HG03432 (cell line): ENCODE measurements at regions not wholly inside any gene's neighbourhood (a gene's known extent, or its start where the extent isn't known, plus 50 kb on each side); places are given as distances from the start of the nearest gene placed in this dataset.
A peak's percentile ranks its signal among the peaks of the same experiment; 100 is the strongest.
"Not testable (repeated sequence)": the region's sequence is repeated elsewhere in the genome, so short reads cannot be mapped to it uniquely, and the experiment has no call there.

Source experiments
- ATAC-seq: cut with Tn5 transposase; IDR thresholded peaks from one replicate; pipeline ENCODE4 v1.9.1; 2021; ENCODE audit warnings: mild to moderate bottlenecking, moderate library complexity; ENCODE audit not compliant: unreplicated experiment

DNA sequence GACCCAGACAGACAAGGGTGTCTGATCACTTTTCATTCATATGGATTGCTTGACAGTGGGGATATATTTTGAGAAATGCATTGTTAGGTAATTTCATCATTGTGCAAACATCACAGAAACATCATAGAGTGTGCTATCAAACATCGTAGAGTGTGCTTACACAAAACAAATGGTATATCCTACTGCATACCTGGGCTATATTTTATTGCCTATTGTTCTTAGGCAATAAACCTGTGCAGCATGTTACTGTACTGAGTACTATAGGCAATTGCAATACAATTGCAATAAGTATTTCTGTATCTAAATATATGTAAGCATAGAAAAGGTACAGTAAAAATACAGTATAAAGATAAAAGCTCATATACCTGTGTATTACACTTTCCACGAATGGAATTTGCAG, 319.1 kb downstream of the KIF20B start:
- ATAC-seq, result no peak

DNA sequence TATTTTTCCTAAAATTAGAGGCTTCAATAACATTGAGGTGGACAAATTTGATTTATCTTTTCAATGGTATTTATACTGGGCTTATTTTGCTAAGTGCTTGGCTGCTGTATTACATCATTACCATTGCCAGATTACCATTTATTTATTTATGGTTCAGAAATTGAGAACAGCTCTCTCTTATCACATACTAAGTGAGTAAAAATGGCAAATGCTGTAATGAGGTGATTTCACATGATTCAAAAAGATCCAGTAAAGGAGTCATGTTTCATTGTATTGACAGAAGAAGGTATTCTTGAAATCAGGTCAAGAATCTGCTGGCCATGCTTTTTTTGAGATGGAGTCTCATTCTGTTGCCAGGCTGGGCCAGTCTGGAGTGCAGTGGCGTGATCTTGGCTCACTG, 322.6 kb downstream of the KIF20B start:
- ATAC-seq, result no peak

GRCh38 chr10:90028312-90028711, 326.9 kb downstream of the KIF20B start:
- ATAC-seq, result no peak

- no peak for ATAC-seq
These were observed 330.4 kb downstream of the KIF20B start for GRCh38 chr10:90031776-90032175.

DNA sequence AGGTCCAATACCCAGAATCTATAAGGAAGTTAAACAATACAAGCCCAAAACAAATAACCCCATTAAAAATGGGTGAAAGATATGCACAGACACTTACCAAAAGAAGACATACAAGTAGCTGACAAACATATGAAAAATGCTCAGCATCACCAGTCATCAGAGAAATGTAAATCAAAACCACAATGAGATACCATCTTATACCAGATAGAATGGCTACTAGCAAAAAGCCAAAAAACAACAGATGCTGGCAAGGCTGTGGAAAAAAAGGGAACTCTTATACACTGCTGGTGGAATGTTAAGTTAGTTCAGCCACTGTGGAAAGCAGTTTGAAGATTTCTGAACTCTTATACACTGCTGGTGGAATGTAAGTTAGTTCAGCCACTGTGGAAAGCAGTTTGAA, 331.1 kb downstream of the KIF20B start:
- ATAC-seq, result no peak

GRCh38 chr10:90034862-90035261, 333.5 kb downstream of the KIF20B start:
- ATAC-seq, result not testable (repeated sequence)

GRCh38 chr10:90041585-90041984, 340.2 kb downstream of the KIF20B start:
- ATAC-seq, result no peak

DNA sequence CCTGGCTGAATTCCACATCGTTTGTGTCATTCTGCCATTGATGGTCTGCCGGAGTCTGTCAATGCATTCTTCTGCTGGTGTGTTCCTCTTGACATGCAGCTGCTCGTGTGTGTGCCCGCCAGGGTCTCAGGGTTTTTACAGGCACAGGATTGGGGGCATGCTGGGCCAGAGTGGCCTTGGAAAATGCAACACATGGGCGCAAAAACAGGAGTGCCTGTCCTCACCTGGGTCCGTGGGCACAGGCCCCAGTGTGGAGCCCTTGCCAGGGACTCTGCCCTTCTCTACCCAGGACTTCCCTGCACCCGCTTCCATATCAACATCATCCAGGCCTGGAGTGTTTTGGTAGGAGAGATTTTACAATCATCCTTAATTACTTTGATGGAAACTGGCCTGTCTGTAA, 340.7 kb downstream of the KIF20B start:
- ATAC-seq, result no peak

DNA sequence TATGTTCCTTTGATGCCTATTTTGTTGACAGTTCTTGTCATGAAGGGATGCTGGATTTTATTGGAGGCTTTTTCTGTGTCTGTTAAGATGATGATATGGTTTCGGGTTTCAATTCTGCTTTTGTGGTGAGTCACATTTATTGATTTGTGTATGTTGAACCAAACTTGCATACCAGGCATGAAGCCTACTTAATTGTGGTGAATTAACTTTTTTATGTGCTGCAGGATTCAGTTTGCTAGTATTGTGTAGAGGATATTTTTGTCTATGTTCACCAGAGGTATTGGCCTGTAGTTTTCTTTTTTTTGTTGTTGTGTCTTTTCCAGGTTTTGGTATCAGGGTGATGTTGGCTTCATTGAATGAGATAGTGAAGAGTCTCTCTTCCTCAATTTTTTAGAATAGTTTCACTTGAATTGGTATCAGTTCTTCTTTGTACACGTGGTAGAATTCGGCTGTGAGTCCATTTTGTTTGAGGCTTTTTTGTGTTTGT, 345.9 kb downstream of the KIF20B start:
- ATAC-seq, result peak; percentile 89

DNA sequence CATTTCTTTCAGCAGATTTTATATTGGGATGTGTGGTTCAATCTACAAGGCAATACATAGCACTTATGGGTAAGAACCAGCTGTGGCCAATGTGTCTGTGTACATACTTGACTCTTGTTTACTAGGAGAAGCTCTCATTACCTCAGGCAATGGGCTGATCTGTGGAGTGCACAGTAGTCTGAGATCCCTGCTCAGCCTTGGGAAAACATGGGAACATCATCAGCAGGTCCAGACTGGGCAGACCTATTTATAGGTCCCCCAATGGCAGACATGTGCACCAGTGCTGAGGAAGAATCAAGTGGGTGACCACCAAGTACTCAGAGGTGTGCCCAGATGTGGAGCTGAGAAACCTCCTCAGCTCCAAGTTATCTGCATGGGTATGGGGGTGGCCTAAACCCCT, 349.7 kb downstream of the KIF20B start:
- ATAC-seq, result peak; percentile 1

DNA sequence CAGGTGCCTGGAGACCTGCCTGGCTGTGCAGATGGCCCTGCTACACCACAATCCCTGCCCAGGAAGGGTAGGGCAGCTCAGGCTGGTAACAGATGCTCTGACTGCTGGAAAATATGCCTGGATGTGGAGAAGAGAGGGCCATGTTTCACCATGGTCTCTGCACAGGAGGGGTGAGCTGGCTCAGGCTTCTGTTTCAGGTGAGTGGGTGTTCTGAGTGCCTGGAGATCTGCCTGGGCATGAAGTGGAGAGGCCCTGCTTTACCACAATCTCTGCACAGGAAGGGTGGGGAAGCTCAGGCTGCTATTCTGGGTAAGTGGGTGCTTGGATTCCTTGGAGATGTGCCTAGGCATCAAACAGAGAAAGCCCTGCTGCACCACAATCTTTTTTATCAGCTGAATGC, 350.1 kb downstream of the KIF20B start:
- peak; percentile 49 for ATAC-seq

DNA sequence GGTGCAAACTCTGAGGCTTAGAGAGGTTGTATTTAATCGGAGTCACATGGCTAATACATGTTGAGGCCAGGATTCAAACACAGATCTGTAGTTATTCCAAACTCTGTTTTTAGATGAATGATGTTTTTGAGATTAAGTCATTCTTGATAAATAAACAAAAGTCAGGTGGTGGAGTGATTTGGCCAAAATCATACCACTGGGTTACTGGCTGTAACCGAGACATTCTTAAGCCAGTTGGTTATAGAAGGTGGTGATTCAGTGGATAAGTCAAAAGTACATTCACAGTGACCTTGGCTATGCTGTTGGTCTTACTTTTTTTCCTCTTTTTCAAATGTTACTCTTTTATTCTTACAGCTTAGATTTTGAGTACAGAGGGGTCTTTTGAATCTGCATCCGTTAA, 361.4 kb downstream of the KIF20B start:
- ATAC-seq, result no peak

DNA sequence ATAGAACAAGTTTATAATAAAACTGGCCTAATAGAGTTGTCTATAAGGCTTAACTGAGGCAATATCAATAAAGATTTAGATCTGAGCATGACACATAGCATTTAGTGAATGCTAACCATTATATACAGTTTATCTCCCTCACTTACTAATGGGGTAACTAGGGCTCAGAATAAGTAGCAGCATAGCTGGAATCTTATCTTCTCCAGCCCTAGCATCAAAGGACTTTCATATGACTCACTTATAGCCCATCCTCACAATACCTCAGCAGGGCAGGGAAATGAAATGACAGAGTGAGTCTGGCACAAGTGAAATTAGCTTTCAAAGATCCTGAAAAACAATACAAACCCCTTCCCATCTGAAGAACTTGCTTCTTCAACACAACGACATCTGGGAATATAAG, 362.9 kb downstream of the KIF20B start:
- no peak for ATAC-seq

DNA sequence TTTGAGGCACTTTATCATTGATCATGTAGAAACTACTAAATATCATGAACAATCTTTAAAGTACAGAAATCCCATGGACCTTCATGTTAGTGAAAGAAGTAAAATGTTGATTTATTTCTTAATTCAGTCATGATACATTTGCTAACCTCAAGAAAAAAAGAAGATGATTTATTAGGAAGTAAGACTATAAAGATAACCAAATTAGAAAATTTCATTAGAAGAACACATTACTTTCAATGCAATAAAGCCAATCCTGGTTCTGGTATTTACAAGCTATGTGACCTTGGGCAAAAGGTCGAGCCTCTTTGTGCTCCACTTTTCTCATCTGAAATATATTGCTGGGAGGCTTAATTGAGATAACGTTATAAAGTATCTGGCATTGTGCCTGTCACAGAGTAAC, 365.0 kb downstream of the KIF20B start:
- ATAC-seq, result no peak

- no peak for ATAC-seq
These were observed 374.6 kb downstream of the KIF20B start for GRCh38 chr10:90075995-90076394.

DNA sequence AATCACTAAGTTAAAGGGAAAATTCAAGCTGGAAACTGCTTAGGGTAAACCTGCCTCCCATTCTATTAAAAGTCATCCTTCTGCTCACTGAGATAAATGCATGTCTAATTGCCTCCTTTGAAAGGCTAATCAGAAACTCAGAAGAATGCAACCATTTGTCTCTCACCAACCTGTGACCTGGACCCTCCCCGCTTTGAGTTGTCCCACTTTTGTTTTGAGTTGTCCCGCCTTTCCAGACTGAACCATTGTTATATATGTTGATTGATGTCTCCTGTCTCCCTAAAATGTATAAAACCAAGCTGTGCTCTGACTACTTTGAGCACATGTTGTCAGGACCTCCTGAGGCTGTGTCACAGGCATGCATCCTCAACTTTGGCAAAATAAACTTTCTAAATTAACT, 378.4 kb downstream of the KIF20B start:
- ATAC-seq, result no peak

- ATAC-seq, result not testable (repeated sequence)
These were observed 385.3 kb downstream of the KIF20B start for GRCh38 chr10:90086606-90087190.

GRCh38 chr10:90087197-90088023, 386.0 kb downstream of the KIF20B start:
- peak; percentile 99 for ATAC-seq

- no peak for ATAC-seq
These were observed 386.6 kb downstream of the KIF20B start for GRCh38 chr10:90088024-90088317.

GRCh38 chr10:90089719-90090118, 388.3 kb downstream of the KIF20B start:
- no peak for ATAC-seq

DNA sequence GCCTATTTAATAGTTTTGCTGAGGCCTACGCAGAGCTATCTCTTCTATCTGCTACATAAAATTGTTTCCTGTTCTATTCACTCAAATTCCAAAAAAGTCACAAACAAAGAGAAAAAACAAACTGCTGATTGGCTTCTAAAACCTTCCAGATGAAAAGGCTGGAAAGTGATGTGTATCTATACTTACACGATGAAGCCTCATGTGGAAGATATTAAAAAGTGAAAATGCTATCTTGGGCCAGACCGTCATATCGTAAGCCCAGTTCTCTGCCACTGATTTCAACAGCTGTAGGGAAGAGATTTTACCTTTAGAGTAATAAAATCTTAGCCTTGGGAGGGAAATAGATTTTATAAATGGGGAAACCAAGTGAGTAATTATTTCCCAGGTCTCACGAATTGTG, 394.8 kb downstream of the KIF20B start:
- no peak for ATAC-seq

GRCh38 chr10:90107581-90107980, 406.2 kb downstream of the KIF20B start:
- not testable (repeated sequence) for ATAC-seq

DNA sequence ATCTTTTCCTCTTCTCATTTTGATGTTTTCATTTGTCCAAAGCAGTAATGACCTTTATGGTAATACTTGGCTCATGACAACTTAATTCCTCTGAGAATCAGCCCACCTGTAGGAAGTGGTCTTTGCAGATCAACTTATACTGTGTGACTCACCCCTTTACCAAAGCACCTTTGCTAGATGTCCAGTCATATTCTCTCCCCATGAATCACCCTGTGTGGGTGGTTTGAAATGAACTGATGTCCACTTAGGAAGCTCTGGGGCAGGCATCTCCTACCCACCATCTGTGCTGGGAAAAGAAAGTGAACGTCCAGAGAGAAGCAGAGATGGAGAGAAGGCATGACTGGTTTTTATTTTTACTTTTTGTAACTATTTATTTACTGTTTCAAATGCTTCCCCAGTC, 410.3 kb downstream of the KIF20B start:
- ATAC-seq, result no peak
